Neural progenitor cell (in vitro differentiated cells): ENCODE measurements at regions not wholly inside any gene's neighbourhood (a gene's known extent, or its start where the extent isn't known, plus 50 kb on each side); places are given as distances from the start of the nearest gene placed in this dataset.

Experiments used
- EZH2 ChIP-seq: fragments of 200-600 bp; sonication (generic); IDR thresholded peaks from 2 replicates; pipeline ENCODE4 v1.6.1; 2017; ENCODE audit warnings: antibody characterized with exemption, mild to moderate bottlenecking, moderate library complexity
- EZH2phosphoT487 ChIP-seq: fragments of 200-600 bp; sonication (generic); IDR thresholded peaks from 2 replicates; pipeline ENCODE4 v1.6.1; 2017; ENCODE audit warnings: antibody characterized with exemption
- TF ChIP-seq, protein P1 (sequence below): fragments of 200-600 bp; sonication (generic); IDR thresholded peaks from 2 replicates; pipeline ENCODE4 v1.5.1; 2017; ENCODE audit warnings: antibody characterized with exemption, mild to moderate bottlenecking

- TF ChIP-seq, protein P1, sequence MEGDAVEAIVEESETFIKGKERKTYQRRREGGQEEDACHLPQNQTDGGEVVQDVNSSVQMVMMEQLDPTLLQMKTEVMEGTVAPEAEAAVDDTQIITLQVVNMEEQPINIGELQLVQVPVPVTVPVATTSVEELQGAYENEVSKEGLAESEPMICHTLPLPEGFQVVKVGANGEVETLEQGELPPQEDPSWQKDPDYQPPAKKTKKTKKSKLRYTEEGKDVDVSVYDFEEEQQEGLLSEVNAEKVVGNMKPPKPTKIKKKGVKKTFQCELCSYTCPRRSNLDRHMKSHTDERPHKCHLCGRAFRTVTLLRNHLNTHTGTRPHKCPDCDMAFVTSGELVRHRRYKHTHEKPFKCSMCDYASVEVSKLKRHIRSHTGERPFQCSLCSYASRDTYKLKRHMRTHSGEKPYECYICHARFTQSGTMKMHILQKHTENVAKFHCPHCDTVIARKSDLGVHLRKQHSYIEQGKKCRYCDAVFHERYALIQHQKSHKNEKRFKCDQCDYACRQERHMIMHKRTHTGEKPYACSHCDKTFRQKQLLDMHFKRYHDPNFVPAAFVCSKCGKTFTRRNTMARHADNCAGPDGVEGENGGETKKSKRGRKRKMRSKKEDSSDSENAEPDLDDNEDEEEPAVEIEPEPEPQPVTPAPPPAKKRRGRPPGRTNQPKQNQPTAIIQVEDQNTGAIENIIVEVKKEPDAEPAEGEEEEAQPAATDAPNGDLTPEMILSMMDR: no peak
- TF ChIP-seq EZH2phosphoT487 (no peak), EZH2 (no peak)
These were observed 449.8 kb downstream of the FGF9 start for GRCh38 chr13:22120646-22121045.
